DOHH2 (cell line): ENCODE measurements at regions not wholly inside any gene's neighbourhood (a gene's known extent, or its start where the extent isn't known, plus 50 kb on each side); places are given as distances from the start of the nearest gene placed in this dataset.

Experiments used
- CTCF ChIP-seq: fragments of 200-600 bp; sonication (generic); IDR thresholded peaks from one replicate; pipeline ENCODE4 v1.5.1; 2014; ENCODE audit warnings: antibody characterized with exemption, mild to moderate bottlenecking, low read depth, low read length; ENCODE audit not compliant: poor library complexity, severe bottlenecking
- EZH2phosphoT487 ChIP-seq: fragments of 200-600 bp; sonication (generic); IDR thresholded peaks from 2 replicates; pipeline ENCODE4 v1.6.1; 2017; ENCODE audit warnings: borderline replicate concordance, mild to moderate bottlenecking, antibody characterized with exemption, low read length, moderate library complexity, mixed read lengths

- TF ChIP-seq CTCF (no peak), EZH2phosphoT487 (no peak)
Measured at GRCh38 chr6:27838945-27839625, 73.1 kb downstream of the OR2B2 start.
